Tibial artery (tissue), 4 donors: ENCODE measurements at regions not wholly inside any gene's neighbourhood (a gene's known extent, or its start where the extent isn't known, plus 50 kb on each side); places are given as distances from the start of the nearest gene placed in this dataset.

Experiments
- DNase-seq, 2 donors: peaks; one replicate each; pipeline ENCODE4 v3.0.0-alpha.2; 2019
- H3K27ac ChIP-seq, 2 donors: fragments of 200-600 bp; sonication (generic) in 1 of 2; 1 replicate in 1 of 2; 2 replicates in 1 of 2; pipeline ENCODE4 v1.5.1; 2018 to 2019; ENCODE audit warnings: mild to moderate bottlenecking in 1 of 2
- H3K27me3 ChIP-seq, 2 donors: fragments of 200-600 bp; sonication (generic) in 1 of 2; one replicate each; pipeline versions ENCODE4 v1.5.1 to v1.6.0; 2016 to 2019
- H3K36me3 ChIP-seq, 3 donors: fragments of 200-600 bp; sonication (generic) in 2 of 3; one replicate each; pipeline ENCODE4 v1.5.1; 2016 to 2019; ENCODE audit warnings: mild to moderate bottlenecking in 2 of 3
- H3K4me1 ChIP-seq, 4 donors: fragments of 200-600 bp; sonication (generic) in 2 of 4; 1 replicate in 3 of 4; 2 replicates in 1 of 4; pipeline ENCODE4 v1.5.1; 2016 to 2019
- H3K4me3 ChIP-seq, 2 donors: fragments of 200-600 bp; sonication (generic) in 1 of 2; 1 replicate in 1 of 2; 2 replicates in 1 of 2; pipeline ENCODE4 v1.5.1; 2018 to 2019; ENCODE audit warnings: mild to moderate bottlenecking in 2 of 2
- H3K9me3 ChIP-seq, 3 donors: fragments of 200-600 bp; sonication (generic) in 1 of 3; one replicate each; pipeline ENCODE4 v1.5.1; 2016 to 2019
- intact Hi-C: fragments of 100-400 bp; cut with DNase I; formaldehyde crosslinking; loops from one replicate; pipeline ENCODE4 v1.15.0; 2023; ENCODE audit warnings: low total_unique reads
- TF ChIP-seq, protein P1 (sequence below), 2 experiments: fragments of 200-600 bp in 1 of 2; fragments of 450-650 bp in 1 of 2; IDR thresholded peaks; one replicate each; pipeline ENCODE4 v1.5.1; 2017 to 2019; ENCODE audit warnings: antibody characterized with exemption in 2 of 2, mild to moderate bottlenecking in 1 of 2, moderate library complexity in 1 of 2

DNA sequence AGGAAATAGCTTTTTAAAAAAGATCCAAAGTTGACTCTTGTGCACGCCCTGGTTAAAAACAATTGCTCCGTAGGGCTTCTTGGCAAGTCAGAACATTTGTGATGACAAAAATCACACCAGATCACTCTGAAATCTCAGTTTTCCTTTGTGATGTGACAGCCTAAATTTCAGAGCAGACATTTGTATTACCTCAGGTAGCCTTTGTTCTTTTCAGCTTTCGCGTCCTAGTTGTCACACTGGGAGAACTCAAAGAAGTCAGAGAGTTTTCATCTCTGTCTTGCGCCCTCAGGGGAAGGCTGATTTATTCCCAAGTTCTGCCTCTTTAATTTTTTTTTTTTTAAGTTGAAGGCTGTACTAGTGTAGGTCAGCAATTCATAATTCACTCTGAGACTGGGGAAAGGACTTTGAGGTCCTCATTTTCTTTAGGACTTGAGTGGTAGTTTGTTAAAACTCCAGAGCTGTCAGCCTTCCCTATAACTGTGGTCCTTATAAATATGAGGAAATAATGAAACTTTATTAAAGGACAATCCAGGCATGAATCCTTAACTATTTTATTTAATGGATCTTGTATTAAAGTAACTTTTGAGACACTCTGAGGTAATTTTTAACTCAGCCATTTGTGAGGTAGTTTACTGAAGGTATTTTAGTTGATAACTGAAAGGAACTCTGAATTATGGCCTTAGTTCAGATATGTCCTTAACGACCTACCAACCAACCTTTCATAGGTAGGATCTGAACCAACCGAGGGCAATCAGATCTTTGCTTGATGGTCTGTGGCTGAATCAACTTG is 525.1 kb upstream of the FAM98A start:
- H3K4me1 ChIP-seq: no peaks in the 10 kb centered on the region
- no peaks in the 10 kb centered on the region for H3K27me3 ChIP-seq
- TF ChIP-seq, protein P1, sequence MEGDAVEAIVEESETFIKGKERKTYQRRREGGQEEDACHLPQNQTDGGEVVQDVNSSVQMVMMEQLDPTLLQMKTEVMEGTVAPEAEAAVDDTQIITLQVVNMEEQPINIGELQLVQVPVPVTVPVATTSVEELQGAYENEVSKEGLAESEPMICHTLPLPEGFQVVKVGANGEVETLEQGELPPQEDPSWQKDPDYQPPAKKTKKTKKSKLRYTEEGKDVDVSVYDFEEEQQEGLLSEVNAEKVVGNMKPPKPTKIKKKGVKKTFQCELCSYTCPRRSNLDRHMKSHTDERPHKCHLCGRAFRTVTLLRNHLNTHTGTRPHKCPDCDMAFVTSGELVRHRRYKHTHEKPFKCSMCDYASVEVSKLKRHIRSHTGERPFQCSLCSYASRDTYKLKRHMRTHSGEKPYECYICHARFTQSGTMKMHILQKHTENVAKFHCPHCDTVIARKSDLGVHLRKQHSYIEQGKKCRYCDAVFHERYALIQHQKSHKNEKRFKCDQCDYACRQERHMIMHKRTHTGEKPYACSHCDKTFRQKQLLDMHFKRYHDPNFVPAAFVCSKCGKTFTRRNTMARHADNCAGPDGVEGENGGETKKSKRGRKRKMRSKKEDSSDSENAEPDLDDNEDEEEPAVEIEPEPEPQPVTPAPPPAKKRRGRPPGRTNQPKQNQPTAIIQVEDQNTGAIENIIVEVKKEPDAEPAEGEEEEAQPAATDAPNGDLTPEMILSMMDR (IDR thresholded peaks at IDR 0.05): no peak
- no peak overlapping the region for H3K4me3 ChIP-seq
- H3K36me3 ChIP-seq: no peaks in the 10 kb centered on the region
- no peaks in the 10 kb centered on the region for H3K9me3 ChIP-seq
- DNase-seq: no peak
- intact Hi-C loops: no loop called here
- H3K27ac ChIP-seq: no peak overlapping the region

DNA sequence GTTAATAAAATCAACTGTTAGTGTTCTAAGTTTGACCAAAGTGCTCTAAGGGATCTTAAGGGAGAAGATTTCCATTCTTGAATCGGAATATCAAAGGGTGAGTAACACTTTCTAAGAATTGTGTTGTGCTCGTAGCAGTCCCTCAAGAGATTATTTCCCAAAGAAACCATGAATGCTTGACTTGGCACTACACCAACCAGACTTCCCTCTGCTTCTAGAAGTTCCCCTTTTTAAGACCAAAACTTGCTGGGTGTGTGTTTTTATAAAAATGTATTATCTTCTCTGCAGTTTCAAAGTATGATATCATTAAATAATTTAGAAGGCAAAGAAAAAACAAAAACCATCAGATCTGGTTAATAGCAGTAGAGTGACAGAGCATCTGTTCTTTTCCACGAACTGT is 522.0 kb upstream of the FAM98A start:
- Histone ChIP-seq H3K9me3 (no peaks in the 10 kb centered on the region), H3K4me1 (no peaks in the 10 kb centered on the region), H3K4me3 (no peak overlapping the region), H3K27ac (no peak overlapping the region), H3K36me3 (no peaks in the 10 kb centered on the region), H3K27me3 (no peaks in the 10 kb centered on the region)
- DNase-seq: no peak
- TF ChIP-seq, protein P1 (IDR thresholded peaks at IDR 0.05): no peak
- intact Hi-C loops: no loop called here

DNA sequence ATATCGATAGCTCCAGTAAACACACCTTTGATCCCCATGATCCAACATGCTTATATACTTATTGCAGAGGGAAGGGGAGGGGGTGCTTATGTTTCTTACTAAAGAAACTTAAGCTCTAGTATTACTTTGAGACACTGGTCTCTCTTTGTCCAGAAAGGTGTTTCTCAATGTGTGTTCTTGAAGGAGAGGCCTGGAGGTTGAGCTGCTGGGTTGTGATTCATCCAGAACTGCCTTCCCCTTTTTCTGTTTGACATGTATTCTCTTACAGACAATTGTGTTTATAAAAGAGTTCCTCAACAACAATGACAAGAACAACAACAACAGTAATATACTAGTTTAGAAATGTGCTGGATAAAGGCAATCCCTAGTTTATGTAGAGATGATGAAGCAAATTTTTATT is 516.0 kb upstream of the FAM98A start:
- intact Hi-C loops: no loop called here
- Histone ChIP-seq H3K4me3 (no peak overlapping the region), H3K27me3 (no peaks in the 10 kb centered on the region), H3K4me1 (no peaks in the 10 kb centered on the region), H3K27ac (no peak overlapping the region), H3K36me3 (no peaks in the 10 kb centered on the region), H3K9me3 (no peaks in the 10 kb centered on the region)
- TF ChIP-seq, protein P1 (IDR thresholded peaks at IDR 0.05): no peak
- no peak for DNase-seq

DNA sequence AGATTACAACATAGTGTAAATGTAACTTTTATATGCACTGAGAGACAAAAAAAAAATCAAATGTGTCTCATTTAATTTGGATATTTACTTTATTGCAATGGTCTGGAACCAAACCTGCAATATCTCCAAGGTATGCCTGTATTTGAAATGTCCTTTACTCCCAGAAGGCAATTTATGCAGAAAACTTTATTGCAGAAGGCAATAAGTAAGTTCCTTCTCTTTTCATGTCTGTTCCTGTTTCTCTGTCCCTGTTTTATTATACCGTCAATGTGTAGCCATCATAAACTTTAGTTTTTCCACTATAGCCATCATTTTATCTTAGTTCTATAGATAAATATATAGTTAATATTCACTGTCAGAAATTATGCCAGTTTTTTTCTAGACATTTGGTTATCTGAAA is 513.1 kb upstream of the FAM98A start:
- H3K36me3 ChIP-seq: no peaks in the 10 kb centered on the region
- intact Hi-C loops: no loop called here
- H3K4me3 ChIP-seq: no peak overlapping the region
- TF ChIP-seq, protein P1 (IDR thresholded peaks at IDR 0.05): no peak
- no peaks in the 10 kb centered on the region for H3K27me3 ChIP-seq
- H3K4me1 ChIP-seq: no peaks in the 10 kb centered on the region
- DNase-seq: no peak
- H3K9me3 ChIP-seq: no peaks in the 10 kb centered on the region
- H3K27ac ChIP-seq: no peak overlapping the region

DNA sequence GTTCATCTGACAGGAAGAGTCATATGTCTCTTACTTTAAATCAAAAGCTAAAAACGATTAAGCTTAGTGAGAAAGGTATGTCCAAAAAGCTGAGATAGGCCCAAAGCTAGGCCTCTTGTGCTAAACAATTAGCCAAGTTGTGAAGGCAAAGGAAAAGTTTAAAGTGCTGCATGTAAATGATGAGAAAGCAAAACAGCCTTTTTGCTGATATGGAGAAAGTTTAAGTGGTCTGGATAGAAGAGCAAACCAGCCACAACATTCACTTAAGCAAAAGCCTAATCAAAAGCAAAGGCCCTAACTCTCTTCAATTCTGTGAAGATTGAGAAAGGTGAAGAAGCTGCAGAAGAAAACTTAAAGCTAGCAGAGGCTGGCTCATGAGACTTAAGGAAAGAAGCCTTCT is 511.3 kb upstream of the FAM98A start:
- Histone ChIP-seq H3K27ac (no peak overlapping the region), H3K4me3 (no peak overlapping the region), H3K4me1 (no peaks in the 10 kb centered on the region), H3K36me3 (no peaks in the 10 kb centered on the region), H3K9me3 (no peaks in the 10 kb centered on the region), H3K27me3 (no peaks in the 10 kb centered on the region)
- DNase-seq: no peak
- intact Hi-C loops: no loop called here
- TF ChIP-seq, protein P1 (IDR thresholded peaks at IDR 0.05): no peak
